ENCODE measurements at regions not wholly inside any gene's neighbourhood (a gene's known extent, or its start where the extent isn't known, plus 50 kb on each side); places are given as distances from the start of the nearest gene placed in this dataset.

DNA sequence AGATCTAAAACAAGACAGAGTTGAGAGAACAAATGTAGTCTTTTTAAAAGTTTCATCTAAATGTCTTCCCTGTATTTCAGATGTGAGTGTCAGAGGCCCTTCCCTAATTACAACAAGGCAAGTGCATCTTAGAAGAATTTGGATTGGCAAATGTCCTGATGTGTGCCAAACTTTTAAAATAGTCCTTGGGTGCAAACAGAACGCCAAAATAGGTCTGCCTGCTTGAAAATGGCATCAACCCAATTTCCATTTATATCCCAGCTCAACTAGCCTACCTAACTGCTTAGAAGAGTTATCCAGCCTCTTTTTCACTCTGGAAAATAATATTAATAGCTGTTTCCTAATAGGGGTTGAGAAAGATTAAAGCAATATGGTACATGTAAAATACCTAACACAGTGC lies 311.8 kb upstream of the ARRDC4 start:
- no peaks in the 10 kb centered on the region for H3K79me2 ChIP-seq (ENCODE audit: control insufficient read depth, insufficient read depth, low read length)

More for the DNA sequence above, 311.8 kb upstream of the ARRDC4 start:
- TF ChIP-seq, protein P1, sequence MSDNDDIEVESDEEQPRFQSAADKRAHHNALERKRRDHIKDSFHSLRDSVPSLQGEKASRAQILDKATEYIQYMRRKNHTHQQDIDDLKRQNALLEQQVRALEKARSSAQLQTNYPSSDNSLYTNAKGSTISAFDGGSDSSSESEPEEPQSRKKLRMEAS (IDR thresholded peaks at IDR 0.05; ENCODE audit: insufficient read depth, insufficient read length), result no peak
- TF ChIP-seq MYC (IDR thresholded peaks at IDR 0.05; ENCODE audit: low read depth, low read length) (no peak), POLR2AphosphoS5 (IDR thresholded peaks at IDR 0.05; ENCODE audit: insufficient read depth, low read depth, low read length) (no peak), JUN (IDR thresholded peaks at IDR 0.05; ENCODE audit: borderline replicate concordance, insufficient read depth, insufficient read length, low read depth) (no peak), EZH2 (IDR thresholded peaks at IDR 0.05; ENCODE audit: borderline replicate concordance, low read depth, low read length, severe bottlenecking) (no peak), FOS (IDR thresholded peaks at IDR 0.05; ENCODE audit: borderline replicate concordance, insufficient read depth, low read length) (no peak), GATA2 (IDR thresholded peaks at IDR 0.05; ENCODE audit: insufficient read depth, insufficient read length, low read depth, low read length) (no peak), POLR2A (IDR thresholded peaks at IDR 0.05; ENCODE audit: low read depth, low read length) (no peak)
- TF ChIP-seq, protein P2, sequence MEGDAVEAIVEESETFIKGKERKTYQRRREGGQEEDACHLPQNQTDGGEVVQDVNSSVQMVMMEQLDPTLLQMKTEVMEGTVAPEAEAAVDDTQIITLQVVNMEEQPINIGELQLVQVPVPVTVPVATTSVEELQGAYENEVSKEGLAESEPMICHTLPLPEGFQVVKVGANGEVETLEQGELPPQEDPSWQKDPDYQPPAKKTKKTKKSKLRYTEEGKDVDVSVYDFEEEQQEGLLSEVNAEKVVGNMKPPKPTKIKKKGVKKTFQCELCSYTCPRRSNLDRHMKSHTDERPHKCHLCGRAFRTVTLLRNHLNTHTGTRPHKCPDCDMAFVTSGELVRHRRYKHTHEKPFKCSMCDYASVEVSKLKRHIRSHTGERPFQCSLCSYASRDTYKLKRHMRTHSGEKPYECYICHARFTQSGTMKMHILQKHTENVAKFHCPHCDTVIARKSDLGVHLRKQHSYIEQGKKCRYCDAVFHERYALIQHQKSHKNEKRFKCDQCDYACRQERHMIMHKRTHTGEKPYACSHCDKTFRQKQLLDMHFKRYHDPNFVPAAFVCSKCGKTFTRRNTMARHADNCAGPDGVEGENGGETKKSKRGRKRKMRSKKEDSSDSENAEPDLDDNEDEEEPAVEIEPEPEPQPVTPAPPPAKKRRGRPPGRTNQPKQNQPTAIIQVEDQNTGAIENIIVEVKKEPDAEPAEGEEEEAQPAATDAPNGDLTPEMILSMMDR (IDR thresholded peaks at IDR 0.05; ENCODE audit: extremely low read depth in 1 of 2, insufficient read depth in 1 of 2, low read depth in 1 of 2, low read length in 2 of 2), result no peak
- no TSS peak for BruUV-seq (replicated peaks)
- Histone ChIP-seq H2AFZ (ENCODE audit: low read depth, low read length) (no peak overlapping the region), H3K9me1 (replicated peaks; ENCODE audit: control insufficient read depth, extremely low read depth, insufficient read depth, low read length) (no peaks in the 10 kb centered on the region), H3K27ac (ENCODE audit: insufficient read depth, low read depth, low read length) (no peak overlapping the region), H3K4me2 (ENCODE audit: insufficient read depth, low read length) (no peak overlapping the region), H3K4me1 (ENCODE audit: control insufficient read depth, extremely low read depth, insufficient read depth, low read length) (no peaks in the 10 kb centered on the region), H4K20me1 (replicated peaks; ENCODE audit: control insufficient read depth, extremely low read depth, insufficient read depth, low read length) (no peaks in the 10 kb centered on the region), H3K27me3 (ENCODE audit: control insufficient read depth in 2 of 2, insufficient read depth in 2 of 2, low read length in 2 of 2) (peaks cover 0 to 3% of the 10 kb centered on the region in 2 experiments), H3K4me3 (replicated peaks in 1 of 3; ENCODE audit: insufficient read depth in 1 of 3, low read depth in 1 of 3, low read length in 3 of 3) (no peak overlapping the region), H3K36me3 (ENCODE audit: control insufficient read depth in 2 of 2, extremely low read depth in 1 of 2, insufficient read depth in 2 of 2, low read length in 2 of 2) (no peaks in the 10 kb centered on the region), H3K9me3 (replicated peaks; ENCODE audit: control insufficient read depth, insufficient read depth, low read length) (no peaks in the 10 kb centered on the region), H3K9ac (replicated peaks; ENCODE audit: extremely low read depth, insufficient read depth, low read length) (no peak overlapping the region)
- ChIA-PET POLR2A (no interaction called here), CTCF (no interaction called here)
- DNase-seq (ENCODE audit: low read depth, low spot score), result no peak
- no peak for FAIRE-seq
- intact Hi-C loops (cut with micrococcal nuclease), result no loop called here
- dilution Hi-C loops (cut with MboI; ENCODE audit: extremely low pct_ligation_motif_present, low sequenced_read_pairs), result no loop called here

All from endothelial cell of umbilical vein (primary cell).